ENCODE measurements at regions not wholly inside any gene's neighbourhood (a gene's known extent, or its start where the extent isn't known, plus 50 kb on each side); places are given as distances from the start of the nearest gene placed in this dataset.

DNA sequence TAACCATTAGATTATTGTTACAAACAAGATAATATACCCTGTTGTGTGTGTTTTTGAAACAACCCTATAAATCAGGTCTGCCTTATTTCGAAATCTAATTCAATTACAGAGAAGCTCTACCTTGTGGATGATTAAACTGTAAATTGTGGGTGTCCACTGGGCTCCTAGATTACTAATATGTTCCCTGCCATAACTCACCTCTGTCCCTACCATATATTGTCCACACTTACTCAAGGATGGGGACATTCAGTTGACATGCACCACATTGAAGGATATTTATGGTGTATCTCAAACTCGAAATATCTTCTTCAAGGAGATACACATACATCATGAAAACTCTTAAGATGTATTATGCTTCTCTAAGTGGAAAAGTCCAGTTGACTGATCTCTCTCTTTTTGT, 617.6 kb upstream of the EEF2KMT start (continued):
- TF ChIP-seq, protein P1, sequence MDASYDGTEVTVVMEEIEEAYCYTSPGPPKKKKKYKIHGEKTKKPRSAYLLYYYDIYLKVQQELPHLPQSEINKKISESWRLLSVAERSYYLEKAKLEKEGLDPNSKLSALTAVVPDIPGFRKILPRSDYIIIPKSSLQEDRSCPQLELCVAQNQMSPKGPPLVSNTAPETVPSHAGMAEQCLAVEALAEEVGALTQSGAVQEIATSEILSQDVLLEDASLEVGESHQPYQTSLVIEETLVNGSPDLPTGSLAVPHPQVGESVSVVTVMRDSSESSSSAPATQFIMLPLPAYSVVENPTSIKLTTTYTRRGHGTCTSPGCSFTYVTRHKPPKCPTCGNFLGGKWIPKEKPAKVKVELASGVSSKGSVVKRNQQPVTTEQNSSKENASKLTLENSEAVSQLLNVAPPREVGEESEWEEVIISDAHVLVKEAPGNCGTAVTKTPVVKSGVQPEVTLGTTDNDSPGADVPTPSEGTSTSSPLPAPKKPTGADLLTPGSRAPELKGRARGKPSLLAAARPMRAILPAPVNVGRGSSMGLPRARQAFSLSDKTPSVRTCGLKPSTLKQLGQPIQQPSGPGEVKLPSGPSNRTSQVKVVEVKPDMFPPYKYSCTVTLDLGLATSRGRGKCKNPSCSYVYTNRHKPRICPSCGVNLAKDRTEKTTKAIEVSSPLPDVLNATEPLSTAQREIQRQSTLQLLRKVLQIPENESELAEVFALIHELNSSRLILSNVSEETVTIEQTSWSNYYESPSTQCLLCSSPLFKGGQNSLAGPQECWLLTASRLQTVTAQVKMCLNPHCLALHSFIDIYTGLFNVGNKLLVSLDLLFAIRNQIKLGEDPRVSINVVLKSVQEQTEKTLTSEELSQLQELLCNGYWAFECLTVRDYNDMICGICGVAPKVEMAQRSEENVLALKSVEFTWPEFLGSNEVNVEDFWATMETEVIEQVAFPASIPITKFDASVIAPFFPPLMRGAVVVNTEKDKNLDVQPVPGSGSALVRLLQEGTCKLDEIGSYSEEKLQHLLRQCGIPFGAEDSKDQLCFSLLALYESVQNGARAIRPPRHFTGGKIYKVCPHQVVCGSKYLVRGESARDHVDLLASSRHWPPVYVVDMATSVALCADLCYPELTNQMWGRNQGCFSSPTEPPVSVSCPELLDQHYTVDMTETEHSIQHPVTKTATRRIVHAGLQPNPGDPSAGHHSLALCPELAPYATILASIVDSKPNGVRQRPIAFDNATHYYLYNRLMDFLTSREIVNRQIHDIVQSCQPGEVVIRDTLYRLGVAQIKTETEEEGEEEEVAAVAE (CRISPR knock-in tag; IDR thresholded peaks at IDR 0.05; ENCODE audit: borderline replicate concordance): no peak
- TF ChIP-seq SSRP1 (CRISPR knock-in tag; IDR thresholded peaks at IDR 0.05) (no peak), NFIB (CRISPR knock-in tag; IDR thresholded peaks at IDR 0.05; ENCODE audit: borderline replicate concordance) (no peak), YEATS2 (CRISPR knock-in tag; IDR thresholded peaks at IDR 0.05; ENCODE audit: borderline replicate concordance) (no peak)
- TF ChIP-seq, protein P2, sequence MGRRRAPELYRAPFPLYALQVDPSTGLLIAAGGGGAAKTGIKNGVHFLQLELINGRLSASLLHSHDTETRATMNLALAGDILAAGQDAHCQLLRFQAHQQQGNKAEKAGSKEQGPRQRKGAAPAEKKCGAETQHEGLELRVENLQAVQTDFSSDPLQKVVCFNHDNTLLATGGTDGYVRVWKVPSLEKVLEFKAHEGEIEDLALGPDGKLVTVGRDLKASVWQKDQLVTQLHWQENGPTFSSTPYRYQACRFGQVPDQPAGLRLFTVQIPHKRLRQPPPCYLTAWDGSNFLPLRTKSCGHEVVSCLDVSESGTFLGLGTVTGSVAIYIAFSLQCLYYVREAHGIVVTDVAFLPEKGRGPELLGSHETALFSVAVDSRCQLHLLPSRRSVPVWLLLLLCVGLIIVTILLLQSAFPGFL (CRISPR knock-in tag; IDR thresholded peaks at IDR 0.05): no peak
- TF ChIP-seq, protein P3, sequence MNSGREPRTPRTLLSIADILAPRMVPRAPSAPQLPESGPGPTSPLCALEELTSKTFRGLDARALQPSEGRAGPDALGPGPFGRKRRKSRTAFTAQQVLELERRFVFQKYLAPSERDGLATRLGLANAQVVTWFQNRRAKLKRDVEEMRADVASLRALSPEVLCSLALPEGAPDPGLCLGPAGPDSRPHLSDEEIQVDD (CRISPR knock-in tag; IDR thresholded peaks at IDR 0.05; ENCODE audit: borderline replicate concordance): no peak
- TF ChIP-seq, protein P4, sequence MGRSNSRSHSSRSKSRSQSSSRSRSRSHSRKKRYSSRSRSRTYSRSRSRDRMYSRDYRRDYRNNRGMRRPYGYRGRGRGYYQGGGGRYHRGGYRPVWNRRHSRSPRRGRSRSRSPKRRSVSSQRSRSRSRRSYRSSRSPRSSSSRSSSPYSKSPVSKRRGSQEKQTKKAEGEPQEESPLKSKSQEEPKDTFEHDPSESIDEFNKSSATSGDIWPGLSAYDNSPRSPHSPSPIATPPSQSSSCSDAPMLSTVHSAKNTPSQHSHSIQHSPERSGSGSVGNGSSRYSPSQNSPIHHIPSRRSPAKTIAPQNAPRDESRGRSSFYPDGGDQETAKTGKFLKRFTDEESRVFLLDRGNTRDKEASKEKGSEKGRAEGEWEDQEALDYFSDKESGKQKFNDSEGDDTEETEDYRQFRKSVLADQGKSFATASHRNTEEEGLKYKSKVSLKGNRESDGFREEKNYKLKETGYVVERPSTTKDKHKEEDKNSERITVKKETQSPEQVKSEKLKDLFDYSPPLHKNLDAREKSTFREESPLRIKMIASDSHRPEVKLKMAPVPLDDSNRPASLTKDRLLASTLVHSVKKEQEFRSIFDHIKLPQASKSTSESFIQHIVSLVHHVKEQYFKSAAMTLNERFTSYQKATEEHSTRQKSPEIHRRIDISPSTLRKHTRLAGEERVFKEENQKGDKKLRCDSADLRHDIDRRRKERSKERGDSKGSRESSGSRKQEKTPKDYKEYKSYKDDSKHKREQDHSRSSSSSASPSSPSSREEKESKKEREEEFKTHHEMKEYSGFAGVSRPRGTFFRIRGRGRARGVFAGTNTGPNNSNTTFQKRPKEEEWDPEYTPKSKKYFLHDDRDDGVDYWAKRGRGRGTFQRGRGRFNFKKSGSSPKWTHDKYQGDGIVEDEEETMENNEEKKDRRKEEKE (IDR thresholded peaks at IDR 0.05): no peak
- TF ChIP-seq, protein P5, sequence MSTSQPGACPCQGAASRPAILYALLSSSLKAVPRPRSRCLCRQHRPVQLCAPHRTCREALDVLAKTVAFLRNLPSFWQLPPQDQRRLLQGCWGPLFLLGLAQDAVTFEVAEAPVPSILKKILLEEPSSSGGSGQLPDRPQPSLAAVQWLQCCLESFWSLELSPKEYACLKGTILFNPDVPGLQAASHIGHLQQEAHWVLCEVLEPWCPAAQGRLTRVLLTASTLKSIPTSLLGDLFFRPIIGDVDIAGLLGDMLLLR (CRISPR knock-in tag; IDR thresholded peaks at IDR 0.05): no peak

All from HepG2 (cell line).